ENCODE measurements at regions not wholly inside any gene's neighbourhood (a gene's known extent, or its start where the extent isn't known, plus 50 kb on each side); places are given as distances from the start of the nearest gene placed in this dataset.
"Not testable (repeated sequence)": the region's sequence is repeated elsewhere in the genome, so short reads cannot be mapped to it uniquely, and the experiment has no call there.

DNA sequence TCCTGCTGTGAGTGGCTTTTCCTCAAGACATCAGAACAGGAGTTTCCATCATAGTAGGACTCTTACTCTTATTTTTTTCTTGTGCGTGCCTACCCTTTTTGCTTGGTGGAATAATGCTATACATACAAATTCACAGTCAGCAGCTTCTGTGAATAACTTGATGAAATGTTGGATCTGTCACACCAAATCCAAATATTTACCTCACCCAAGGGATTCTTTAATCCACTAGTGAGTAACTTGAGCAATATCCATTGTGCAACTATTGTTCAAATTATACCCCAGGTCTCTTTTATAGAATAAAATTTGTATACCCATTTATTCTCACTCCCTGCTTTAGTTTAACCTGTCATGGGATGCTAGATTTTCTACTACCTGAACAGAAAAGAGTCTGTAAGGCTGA lies 1078.3 kb upstream of the EDIL3 start:
- H3K4me1 ChIP-seq, result no peaks in the 10 kb centered on the region
- H3K4me3 ChIP-seq, result no peak overlapping the region
- H3K9me3 ChIP-seq, result no peaks in the 10 kb centered on the region
- no peaks in the 10 kb centered on the region for H3K36me3 ChIP-seq
- no peak for DNase-seq
- TF ChIP-seq POLR2A (IDR thresholded peaks at IDR 0.05) (no peak), CTCF (IDR thresholded peaks at IDR 0.05) (no peak), EP300 (IDR thresholded peaks at IDR 0.05; ENCODE audit: low read depth) (no peak), POLR2AphosphoS5 (IDR thresholded peaks at IDR 0.05) (no peak)
- H3K27me3 ChIP-seq, result no peaks in the 10 kb centered on the region
- intact Hi-C loops (cut with DNase I; ENCODE audit: low total_unique reads), result no loop called here
- no peak overlapping the region for H3K27ac ChIP-seq
- in situ Hi-C loops (cut with MboI; ENCODE audit: low pct_ligation_motif_present in 1 of 4, low pct_unique_long_range_greater_than_20kb in 1 of 4, low sequenced_read_pairs in 3 of 4), result no loop called here
- 75 to 79% methylated on average over 1 of the region's 1 CpG for WGBS, 2 donors (ENCODE audit: low coverage in 1 of 2)

GRCh38 chr5:85466423-85466822 lies 1081.7 kb upstream of the EDIL3 start:
- H3K4me3 ChIP-seq, result no peak overlapping the region
- WGBS, 2 donors (ENCODE audit: low coverage in 1 of 2), result 50 to 54% methylated on average over 1 of the region's 1 CpG
- intact Hi-C loops (cut with DNase I; ENCODE audit: low total_unique reads), result no loop called here

DNA sequence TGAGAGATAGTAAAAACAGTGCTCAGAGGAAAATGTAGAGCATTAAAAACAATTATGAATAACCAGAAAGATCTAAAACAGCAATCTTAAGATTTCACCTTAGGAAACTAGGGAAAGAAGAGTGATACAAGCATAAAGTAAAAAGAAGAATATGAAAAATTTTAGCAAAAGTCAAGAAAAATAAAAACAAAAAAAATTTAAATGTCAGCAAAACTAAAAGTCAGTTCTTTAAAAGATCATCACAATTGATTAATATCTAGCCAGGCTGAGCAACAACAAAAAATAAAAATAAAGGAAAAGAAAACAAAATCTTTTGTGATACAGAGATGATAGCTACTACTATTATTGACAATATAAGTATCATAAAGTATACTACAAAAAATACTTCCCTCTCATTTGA lies 1088.1 kb upstream of the EDIL3 start:
- H3K36me3 ChIP-seq, result no peaks in the 10 kb centered on the region
- TF ChIP-seq EP300 (IDR thresholded peaks at IDR 0.05; ENCODE audit: low read depth) (no peak), POLR2A (IDR thresholded peaks at IDR 0.05) (no peak), CTCF (IDR thresholded peaks at IDR 0.05) (no peak), POLR2AphosphoS5 (IDR thresholded peaks at IDR 0.05) (no peak)
- no peak overlapping the region for H3K27ac ChIP-seq
- H3K27me3 ChIP-seq, result no peaks in the 10 kb centered on the region
- H3K4me3 ChIP-seq, result no peak overlapping the region
- DNase-seq, result no peak
- H3K4me1 ChIP-seq, result no peaks in the 10 kb centered on the region
- in situ Hi-C loops (cut with MboI; ENCODE audit: low pct_ligation_motif_present in 1 of 4, low pct_unique_long_range_greater_than_20kb in 1 of 4, low sequenced_read_pairs in 3 of 4) (no loop called here), intact Hi-C loops (cut with DNase I; ENCODE audit: low total_unique reads) (no loop called here)
- H3K9me3 ChIP-seq, result no peaks in the 10 kb centered on the region

More at GRCh38 chr5:85466423-85466822, 1081.7 kb upstream of the EDIL3 start:
- DNase-seq, result no peak
- no peaks in the 10 kb centered on the region for H3K9me3 ChIP-seq
- no peaks in the 10 kb centered on the region for H3K4me1 ChIP-seq
- TF ChIP-seq EP300 (IDR thresholded peaks at IDR 0.05; ENCODE audit: low read depth), result no peak
- TF ChIP-seq POLR2A (IDR thresholded peaks at IDR 0.05), result no peak
- no peak for TF ChIP-seq CTCF (IDR thresholded peaks at IDR 0.05)
- no peak for TF ChIP-seq POLR2AphosphoS5 (IDR thresholded peaks at IDR 0.05)
- in situ Hi-C loops (cut with MboI; ENCODE audit: low pct_ligation_motif_present in 1 of 4, low pct_unique_long_range_greater_than_20kb in 1 of 4, low sequenced_read_pairs in 3 of 4), result no loop called here
- H3K36me3 ChIP-seq, result no peaks in the 10 kb centered on the region
- H3K27me3 ChIP-seq, result no peaks in the 10 kb centered on the region
- H3K27ac ChIP-seq, result no peak overlapping the region

DNA sequence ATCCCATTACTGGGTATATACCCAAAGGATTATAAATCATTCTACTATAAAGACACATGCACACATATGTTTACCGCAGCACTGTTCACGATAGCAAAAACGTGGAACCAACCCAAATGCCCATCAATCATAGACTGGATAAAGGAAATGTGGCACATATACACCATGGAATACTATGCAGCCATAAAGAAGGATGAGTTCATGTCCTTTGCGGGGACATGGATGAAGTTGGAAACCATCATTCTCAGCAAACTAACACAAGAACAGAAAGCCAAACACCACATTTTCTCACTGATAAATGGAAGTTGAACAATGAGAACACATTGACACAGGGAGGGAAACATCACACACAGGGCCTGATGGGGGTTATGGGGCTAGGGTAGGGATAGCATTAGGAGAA lies 1090.5 kb upstream of the EDIL3 start:
- intact Hi-C loops (cut with DNase I; ENCODE audit: low total_unique reads); H3K36me3 ChIP-seq; in situ Hi-C loops (cut with MboI; ENCODE audit: low pct_ligation_motif_present in 1 of 4, low pct_unique_long_range_greater_than_20kb in 1 of 4, low sequenced_read_pairs in 3 of 4); H3K9me3 ChIP-seq; H3K27me3 ChIP-seq; H3K4me3 ChIP-seq; DNase-seq; H3K27ac ChIP-seq; H3K4me1 ChIP-seq: not testable (repeated sequence)
- WGBS, 2 donors (ENCODE audit: low coverage in 1 of 2), result 70 to 83% methylated on average over 2 to 4 of the region's 4 CpGs

GRCh38 chr5:85476617-85477016 lies 1091.9 kb upstream of the EDIL3 start:
- Histone ChIP-seq H3K27me3 (no peaks in the 10 kb centered on the region), H3K9me3 (no peaks in the 10 kb centered on the region), H3K27ac (no peak overlapping the region), H3K4me3 (no peak overlapping the region), H3K36me3 (no peaks in the 10 kb centered on the region), H3K4me1 (no peaks in the 10 kb centered on the region)
- DNase-seq, result no peak
- TF ChIP-seq POLR2AphosphoS5 (IDR thresholded peaks at IDR 0.05) (no peak), POLR2A (IDR thresholded peaks at IDR 0.05) (no peak), EP300 (IDR thresholded peaks at IDR 0.05; ENCODE audit: low read depth) (no peak), CTCF (IDR thresholded peaks at IDR 0.05) (no peak)
- intact Hi-C loops (cut with DNase I; ENCODE audit: low total_unique reads), result no loop called here
- in situ Hi-C loops (cut with MboI; ENCODE audit: low pct_ligation_motif_present in 1 of 4, low pct_unique_long_range_greater_than_20kb in 1 of 4, low sequenced_read_pairs in 3 of 4), result no loop called here

All from transverse colon (tissue), 4 donors.